GM19035 (cell line): ENCODE measurements at regions not wholly inside any gene's neighbourhood (a gene's known extent, or its start where the extent isn't known, plus 50 kb on each side); places are given as distances from the start of the nearest gene placed in this dataset.
"Not testable (repeated sequence)": the region's sequence is repeated elsewhere in the genome, so short reads cannot be mapped to it uniquely, and the experiment has no call there.

Experiments used
- ATAC-seq: cut with Tn5 transposase; IDR thresholded peaks from one replicate; pipeline ENCODE4 v1.9.1; 2021; ENCODE audit not compliant: unreplicated experiment

DNA sequence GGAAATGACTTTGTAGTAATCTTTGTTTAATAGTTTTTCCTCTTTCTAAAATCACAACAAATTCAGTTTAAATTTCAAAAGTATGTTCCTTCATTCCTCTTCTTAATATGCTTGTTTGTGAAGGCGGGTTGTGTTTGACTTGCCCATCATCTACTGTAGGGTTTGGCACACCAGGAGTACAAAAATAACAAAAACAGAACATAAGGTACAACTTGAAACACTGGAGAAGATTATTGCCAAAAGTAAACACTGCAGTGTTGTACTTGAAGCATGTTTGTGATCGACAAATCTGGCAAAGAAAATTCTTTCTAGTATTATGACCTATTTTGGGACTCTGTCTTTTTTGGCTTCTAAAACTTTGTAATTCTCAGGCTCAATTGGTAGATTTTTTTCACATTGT is 518.6 kb downstream of the SLITRK5 start:
- no peak for ATAC-seq

DNA sequence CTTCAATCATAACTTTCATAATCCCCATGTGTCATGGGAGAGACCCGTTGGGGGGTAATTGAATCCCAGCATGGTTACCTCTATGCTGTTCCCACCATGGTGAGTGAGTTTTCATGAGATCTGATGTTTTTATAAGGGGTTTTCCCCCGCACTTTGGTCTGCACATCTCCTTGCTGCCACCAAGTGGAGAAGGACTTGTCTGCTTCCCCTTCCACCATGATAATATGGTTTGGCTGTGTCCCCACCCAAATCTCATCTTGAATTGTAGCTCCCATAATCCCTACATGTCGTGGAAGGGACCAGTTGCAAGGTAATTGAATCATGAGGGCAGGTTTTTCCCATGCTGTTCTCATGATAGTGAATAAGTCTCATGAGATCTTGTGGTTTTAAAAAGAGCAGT is 524.9 kb downstream of the SLITRK5 start:
- ATAC-seq: no peak

DNA sequence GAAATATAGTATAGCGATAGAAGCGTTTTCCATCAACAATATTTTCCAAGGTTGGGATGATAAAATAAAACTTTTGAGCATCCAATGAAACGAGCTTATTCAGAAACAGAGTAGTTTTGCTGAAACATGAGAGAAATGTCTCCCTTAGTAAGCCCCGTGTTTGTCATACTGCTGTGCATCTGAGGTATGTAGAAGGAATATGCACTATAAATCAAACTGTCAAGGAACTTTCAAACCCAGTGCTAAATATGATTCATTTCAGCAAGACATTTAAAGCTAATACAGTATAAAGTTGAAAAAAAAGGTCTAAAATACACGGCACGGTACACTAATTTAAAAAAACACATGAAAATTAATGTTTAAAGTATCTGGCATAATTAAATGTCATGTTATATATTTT is 546.2 kb downstream of the SLITRK5 start:
- no peak for ATAC-seq

DNA sequence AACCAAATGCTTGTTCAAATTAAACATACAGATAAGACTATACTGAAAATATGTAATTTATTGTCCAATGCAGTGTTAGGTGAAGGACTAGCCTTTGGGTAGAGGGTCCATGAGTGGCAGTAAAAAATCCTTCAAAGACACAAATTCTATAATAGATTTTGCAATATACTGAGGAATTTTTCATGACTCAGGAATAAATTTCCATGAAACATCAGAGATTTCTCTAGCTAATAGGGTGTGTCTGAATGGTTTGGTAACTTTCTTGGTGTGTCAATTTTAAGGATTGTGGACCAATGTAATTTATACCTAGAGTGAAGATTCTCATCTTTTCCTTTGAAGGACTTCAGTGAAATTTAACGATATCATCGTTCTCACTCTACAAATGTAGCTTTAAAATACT is 546.7 kb downstream of the SLITRK5 start:
- ATAC-seq: no peak

DNA sequence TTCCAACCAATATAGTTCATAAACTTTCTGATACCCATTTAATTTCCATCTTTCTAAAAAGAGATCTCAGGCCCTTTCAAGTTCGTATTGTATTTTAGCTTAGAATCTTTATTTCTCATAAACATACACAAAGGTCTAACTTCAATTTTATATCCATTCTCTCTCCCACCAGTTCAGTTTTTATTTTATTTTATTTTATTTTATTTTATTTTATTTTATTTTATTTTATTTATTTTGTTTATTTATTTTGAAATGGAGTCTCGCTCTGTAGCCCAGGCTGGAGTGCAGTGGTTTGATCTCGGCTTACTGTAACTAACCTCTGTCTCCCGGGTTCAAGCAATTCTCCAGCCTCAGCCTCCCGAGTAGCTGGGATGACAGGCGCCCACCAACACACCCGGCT is 552.8 kb downstream of the SLITRK5 start:
- ATAC-seq: no peak

DNA sequence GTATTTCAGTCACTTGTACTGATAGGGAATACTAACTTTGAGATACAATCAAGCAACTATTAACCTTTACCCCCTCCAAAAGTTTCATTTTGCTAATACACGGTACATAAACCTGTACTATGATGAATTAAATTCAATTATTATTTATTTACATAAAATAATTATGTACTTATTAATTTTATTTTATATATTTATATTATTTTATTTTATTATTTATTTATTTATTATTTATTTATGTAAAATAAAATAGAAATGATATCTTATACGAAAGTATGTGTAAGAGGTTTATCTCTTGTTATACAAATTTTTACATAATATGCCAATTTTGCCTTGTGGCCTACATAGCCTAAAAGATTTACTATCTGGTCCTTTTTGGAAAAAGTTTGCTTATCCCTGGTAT is 564.3 kb downstream of the SLITRK5 start:
- no peak for ATAC-seq

DNA sequence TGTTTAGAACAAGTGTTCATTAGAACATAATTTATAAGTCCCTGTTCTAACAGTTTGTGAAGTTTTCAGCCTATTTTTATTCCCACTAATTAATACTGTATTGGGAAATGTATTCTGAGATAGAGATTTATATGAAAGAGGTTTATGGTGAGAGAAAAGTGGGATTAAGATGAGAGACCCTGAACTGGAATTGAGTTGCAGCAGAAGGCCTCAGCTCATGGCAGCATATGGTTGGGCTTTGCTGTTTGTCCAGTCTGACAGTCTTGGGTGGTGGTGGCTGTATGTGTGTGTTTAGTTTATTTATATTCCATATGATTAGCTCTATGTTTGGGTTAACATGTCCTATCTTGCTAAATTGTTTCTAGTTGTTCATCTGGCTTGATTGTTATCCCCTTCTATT is 575.1 kb downstream of the SLITRK5 start:
- no peak for ATAC-seq

DNA sequence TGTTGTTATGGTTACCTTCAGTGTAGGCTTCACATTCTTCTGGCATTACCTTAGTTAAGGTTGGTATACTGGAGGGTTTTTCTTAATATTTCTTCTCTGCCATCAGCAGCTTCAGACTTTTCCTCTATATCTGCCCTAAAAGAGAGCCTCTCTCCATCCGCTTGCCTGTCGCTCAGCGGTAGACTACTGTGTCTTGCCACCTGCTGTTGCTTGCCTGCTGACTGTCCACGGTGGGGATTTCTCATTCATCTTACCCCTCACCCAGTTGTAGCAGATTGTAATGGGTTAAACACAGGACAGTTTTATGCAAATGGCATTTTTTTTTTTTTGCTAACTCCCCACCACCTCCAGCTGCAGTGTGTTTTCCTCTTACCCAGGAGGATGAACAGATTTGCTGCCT is 577.2 kb downstream of the SLITRK5 start:
- no peak for ATAC-seq

DNA sequence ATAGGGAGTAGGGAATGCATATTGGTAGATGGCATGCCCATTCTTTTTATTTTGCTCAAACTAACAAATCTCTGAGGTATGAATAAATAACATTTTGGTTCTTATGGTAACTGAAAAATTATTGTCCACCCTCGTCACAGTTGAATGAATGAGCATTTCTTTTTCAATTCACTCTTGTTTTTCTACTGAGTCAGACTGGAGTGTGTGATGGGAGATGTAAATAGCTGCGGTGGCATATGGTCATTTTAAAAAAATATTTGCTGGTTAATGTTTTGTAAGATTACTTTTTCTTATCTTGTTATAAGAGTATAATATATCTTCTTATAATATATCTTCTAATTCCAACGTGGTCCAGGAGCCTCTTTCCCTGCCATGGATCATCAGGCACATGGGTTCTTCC is 586.5 kb downstream of the SLITRK5 start:
- no peak for ATAC-seq

DNA sequence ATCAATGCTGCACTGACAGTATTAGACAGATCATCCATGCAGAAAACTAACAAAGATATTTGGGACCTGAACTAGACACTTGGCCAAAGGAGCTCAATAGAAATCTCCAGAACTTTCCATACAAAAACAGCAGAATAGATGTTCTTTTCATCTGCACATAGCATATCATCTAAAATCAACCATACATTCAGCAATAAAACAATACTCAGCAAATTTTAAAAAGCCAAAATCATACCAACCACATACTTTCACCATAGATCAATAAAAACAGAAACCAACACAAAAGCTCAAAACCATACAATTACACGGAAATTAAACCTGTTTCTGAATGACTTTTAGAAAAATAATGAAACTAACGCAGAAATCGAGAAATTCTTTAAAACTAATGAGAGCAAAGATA is 592.6 kb downstream of the SLITRK5 start:
- no peak for ATAC-seq

DNA sequence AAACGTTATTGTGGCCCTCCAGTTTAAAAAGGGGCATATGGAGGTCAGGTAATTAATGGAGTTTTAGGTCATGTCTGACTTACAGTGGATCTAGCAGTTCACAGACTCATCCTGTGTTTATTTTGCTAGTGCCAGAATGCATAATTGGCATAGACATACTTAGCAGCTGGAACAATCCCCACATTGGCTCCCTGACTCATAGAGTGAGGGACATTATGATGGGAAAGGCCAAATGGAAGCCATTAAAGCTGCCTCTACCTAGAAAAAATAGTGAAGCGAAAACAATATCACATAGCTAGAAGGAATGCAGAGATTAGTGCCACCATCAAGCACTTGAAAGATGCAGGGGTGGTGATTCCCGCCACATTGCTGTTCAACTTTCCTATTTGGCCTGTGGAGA is 610.7 kb downstream of the SLITRK5 start:
- no peak for ATAC-seq

DNA sequence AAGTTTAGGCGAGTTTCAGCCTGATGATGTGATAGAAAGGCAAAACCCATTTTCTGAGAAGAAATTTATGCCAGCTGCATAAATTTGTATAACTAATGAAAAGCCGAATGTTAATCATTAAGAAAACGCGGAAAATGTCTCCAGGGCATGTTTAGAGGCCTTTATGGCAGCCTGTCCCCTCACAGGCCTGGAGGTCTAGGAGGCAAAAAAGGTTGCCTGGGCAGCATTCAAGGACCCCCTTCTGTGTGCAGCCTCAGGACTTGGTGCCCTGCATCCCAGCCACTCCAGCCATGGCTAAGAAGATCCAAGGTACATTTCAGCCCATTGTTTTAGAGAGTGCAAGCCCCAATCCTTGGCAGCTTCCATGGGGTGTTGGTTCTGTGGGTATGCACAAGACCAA is 614.2 kb downstream of the SLITRK5 start:
- ATAC-seq: no peak

DNA sequence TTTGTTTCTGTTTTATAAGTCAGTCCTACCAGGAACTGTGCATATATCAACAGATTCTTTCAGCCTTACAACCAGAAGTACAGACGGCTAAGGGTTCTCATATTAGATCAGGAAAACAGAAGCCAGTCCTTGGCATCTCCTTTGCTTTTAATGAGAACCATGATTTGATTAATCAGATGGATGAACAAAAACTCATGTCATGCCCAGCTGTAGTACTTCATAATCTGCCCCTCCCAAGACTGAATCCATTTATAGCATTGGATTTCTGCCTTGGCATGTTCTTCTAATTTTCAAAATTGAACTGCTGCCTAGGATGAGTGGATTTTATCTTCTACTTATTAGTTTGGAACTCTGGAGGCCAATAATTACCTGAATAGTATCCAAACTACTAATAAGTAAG is 617.2 kb downstream of the SLITRK5 start:
- ATAC-seq: no peak

DNA sequence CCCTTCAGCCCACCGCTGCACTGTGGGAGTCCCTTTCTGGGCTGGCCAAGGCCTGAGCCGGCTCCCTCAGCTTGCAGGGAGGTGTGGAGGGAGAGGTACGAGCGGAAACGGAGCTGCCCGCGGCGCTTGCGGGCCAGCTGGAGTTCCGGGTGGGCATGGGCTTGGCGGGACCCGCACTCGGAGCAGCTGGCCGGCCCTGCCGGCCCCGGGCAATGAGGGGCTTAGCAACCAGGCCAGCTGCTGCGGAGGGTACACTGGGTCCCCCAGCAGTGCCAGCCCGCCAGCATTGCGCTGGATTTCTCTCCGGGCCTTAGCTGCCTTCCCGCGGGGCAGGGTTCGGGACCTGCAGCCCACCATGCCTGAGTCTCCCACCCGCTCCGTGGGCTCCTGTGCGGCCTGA is 620.6 kb downstream of the SLITRK5 start:
- ATAC-seq: not testable (repeated sequence)

DNA sequence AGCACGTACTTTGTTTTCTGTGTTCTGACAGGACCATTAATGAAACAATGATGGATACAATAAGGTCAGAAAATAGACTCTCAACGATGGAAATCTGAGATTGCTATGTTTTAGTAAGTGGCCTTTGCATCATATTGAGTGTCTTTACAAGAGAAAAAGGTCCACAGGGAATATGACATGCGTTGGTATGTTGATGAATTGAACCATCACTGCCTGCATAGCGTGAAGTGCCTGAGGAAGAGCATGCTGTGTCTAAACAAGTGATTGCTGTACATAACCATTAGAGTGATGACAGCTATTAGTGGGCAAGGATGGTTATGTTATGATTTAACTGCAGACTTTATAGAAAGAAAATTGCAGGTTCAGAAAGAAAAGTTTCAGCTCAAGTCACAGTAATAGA is 623.2 kb downstream of the SLITRK5 start:
- no peak for ATAC-seq

DNA sequence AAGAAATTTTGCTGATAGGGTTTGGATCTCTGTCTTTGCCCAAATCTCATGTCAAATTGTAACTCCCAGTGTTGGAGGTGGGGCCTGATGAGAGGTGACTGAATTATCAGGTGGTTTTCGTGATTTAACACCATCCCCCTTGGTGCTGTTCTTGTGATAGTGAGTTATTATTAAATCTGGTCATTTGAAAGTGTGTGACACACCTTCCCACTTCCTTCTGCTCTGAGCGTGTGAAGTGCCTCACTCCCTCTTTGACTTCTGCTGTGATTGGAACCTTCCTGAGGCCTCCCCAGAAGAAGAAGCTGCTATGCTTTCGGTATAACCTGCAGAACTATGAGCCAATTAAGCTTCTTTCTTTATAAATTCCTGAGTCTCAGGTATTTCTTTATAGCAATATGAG is 632.0 kb downstream of the SLITRK5 start:
- ATAC-seq: no peak

DNA sequence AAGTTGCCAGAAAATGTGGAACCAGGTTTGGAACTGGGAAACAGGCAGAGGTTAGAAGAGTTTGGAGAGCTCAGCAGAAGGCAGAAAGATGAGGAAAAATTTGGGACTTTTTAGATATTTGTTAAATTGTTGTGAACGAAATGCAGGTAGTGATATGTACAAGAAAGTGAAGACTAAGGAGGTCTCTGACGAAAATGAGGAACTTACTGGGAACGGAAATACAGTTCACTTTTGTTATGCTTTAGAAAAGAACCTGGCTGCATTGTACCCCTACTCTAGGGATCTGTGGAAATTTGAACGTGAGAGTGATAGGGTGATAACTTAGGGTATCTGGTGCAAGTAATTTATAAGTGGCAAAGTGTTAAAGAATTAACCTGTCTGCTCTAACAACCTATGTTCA is 632.4 kb downstream of the SLITRK5 start:
- no peak for ATAC-seq

DNA sequence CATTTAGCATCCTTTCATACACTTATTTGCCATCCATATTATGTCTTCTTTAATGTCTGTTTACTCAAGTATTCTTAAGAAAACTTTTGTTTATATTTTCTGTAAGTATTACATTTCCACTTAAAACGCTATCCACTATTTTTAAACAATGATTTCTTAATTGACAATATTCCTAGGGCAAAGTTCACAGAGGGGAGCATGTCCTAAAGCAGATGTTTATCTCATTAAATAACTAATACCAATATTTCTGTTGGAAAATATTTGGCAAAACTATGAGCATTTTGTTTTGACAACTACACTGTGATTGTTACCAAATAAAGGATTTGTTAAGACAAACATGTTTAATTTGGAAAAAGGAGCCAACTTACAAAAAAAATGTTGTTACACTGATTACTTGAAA is 643.3 kb downstream of the SLITRK5 start:
- ATAC-seq: no peak

DNA sequence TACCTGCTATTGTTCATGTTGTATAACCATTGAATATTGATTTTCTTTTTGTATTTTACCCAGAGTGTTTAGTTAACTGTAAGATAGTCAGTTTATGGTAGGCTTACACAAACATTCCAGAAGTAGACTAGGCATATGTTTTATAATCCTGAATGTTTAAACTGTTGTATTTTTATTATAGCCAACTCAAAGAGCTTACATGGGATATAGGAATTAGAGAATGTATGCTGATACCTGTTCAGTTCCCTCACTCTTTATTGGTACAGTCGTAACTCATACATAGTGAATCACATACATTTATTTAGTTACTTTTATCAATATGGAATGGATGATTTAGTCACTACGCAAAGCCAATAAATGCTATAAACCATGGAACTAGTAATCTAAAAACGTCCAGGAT is 657.9 kb downstream of the SLITRK5 start:
- no peak for ATAC-seq

DNA sequence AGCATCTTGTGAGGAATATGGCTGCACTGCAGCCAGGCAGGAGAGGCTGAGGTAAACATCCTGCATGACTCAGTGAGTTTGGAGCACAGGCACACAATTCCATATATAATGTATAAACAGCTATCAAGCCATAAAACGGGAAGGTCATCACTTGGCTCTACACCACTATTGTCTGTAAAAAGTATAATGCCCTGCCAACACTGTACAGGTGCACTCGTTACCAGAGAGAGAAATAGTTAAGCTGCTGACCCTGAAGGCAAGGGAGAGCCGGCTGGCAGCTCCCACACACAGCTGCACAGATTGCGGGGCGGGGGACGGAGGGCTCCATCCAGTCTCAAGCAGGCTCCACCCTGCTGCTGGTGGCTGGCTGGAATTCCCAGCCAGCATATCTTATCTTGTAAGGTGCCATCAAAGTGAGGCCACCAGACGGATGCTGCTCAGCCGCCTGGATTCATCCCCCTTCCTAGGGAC is 668.1 kb downstream of the SLITRK5 start:
- no peak for ATAC-seq

DNA sequence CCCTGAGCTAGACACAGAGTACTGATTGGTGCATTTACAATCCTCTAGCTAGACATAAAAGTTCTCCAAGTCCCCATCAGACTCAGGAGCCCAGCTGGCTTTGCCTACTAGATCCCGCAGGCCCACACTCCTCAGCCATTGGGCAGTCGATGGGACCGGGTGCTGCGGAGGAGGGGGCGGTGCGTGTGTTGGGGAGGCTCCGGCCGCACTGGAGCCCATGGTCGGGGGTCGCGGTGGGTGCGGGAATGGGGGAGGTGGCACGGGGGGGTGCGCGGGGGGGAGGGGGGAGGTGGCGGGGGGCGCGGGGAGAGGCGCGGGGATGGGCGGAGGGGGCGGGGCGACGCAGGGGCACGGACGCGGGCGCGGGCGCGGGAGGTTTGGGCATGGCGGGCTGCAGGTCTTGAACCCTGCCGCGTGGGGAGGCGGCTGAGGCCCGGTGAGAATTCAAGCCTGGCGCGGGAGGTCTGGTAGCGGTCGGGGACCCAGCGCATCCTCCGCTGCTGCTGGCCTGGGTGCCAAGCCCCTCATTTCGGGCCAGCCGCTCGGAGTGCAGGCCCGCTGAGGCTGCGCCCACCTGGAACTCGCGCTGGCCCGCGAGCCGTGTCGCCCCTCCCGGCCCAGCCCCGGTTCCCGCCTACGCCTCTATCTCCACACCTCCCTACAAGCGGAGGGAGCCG is 674.1 kb downstream of the SLITRK5 start:
- ATAC-seq: no peak

DNA sequence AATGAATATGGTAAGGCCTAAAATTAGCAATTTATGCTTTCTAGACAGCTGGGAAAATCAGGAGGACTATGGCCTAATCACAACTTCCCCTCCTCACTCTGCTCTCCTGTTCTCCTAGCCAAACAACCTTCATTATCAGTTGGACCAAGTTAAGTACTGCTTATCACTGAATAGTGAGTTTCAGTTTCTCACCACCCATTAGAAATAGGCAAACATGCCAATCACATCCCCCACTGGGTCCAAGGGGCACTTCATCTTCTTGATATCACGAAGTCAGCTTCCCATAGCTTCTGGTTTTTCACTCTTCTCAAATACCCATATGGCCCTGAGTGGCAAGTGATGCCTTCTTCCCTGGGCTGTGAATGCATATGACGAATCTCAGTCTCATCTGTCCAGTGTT is 689.6 kb downstream of the SLITRK5 start:
- ATAC-seq: no peak

DNA sequence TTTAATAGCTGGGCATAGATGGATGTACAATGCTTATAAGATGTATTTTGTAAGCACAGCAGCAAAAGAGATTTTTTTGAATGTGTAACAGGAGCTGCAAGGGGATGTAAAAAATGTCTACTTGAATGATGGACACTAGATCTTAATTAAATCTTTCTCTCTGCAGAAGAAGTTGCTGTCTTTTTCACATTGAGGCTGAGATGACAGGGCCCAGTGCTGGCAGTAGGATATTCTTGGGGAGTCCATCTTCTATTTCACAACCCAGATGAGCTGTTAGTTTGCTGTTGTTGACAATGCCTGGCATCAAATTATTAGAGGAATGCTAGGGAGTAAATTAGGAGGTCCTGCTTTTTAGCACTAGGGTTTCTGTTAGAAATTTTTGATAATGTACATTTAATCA is 698.7 kb downstream of the SLITRK5 start:
- ATAC-seq: no peak
